ENCODE measurements at regions not wholly inside any gene's neighbourhood (a gene's known extent, or its start where the extent isn't known, plus 50 kb on each side); places are given as distances from the start of the nearest gene placed in this dataset.

- ChIA-PET POLR2A (interaction anchor here (0.5 kb wide), 1 partner anchor 13 kb away, joined by 3 read pairs; no protein-coding TSS in a partner anchor), CTCF (interaction anchor here (0.6 to 2.0 kb wide), 5 partner anchors 8 to 1143 kb away, joined by 3 to 7 read pairs (median 4); no protein-coding TSS in a partner anchor)
- WGBS (ENCODE audit: missing lambda C conversion rate), result 46% methylated on average over 4 of the region's 4 CpGs
- peak; percentile 84 to 88; a peak in 5 of 6 replicates for ATAC-seq
- TF ChIP-seq EHMT2 (IDR thresholded peaks at IDR 0.05; ENCODE audit: low read depth) (no peak), SMC3 (IDR thresholded peaks at IDR 0.05) (peak; percentile 35; the same call in 2 of the 3 replicates), EHF (CRISPR knock-in tag; IDR thresholded peaks at IDR 0.05) (no peak), HMGXB4 (CRISPR knock-in tag; IDR thresholded peaks at IDR 0.05; ENCODE audit: borderline replicate concordance) (no peak), POLR2AphosphoS2 (conservative IDR thresholded peaks at IDR 0.05; ENCODE audit: low read length) (no peak), CTCF (IDR thresholded peaks at IDR 0.05) (peak; percentile 50), RAD21 (conservative IDR thresholded peaks at IDR 0.05 in 1 of 2, IDR thresholded peaks at IDR 0.05 in 1 of 2) (peak; percentile 46 to 49), CEBPB (IDR thresholded peaks at IDR 0.05) (no peak)
- H3K4me1 ChIP-seq, result no peaks in the 10 kb centered on the region
- H3K9me3 ChIP-seq, result no peaks in the 10 kb centered on the region
- DNase-seq (ENCODE audit: low read depth in 1 of 2, low spot score in 1 of 2), result peak in 1 of 2 experiments; percentile 36
- H3K27ac ChIP-seq, result no peak overlapping the region
- no peak for FAIRE-seq
- no peak overlapping the region for H3K4me2 ChIP-seq
- H3K4me3 ChIP-seq, result no peak overlapping the region
Observed at GRCh38 chr5:145347026-145347616, 488.0 kb downstream of the PRELID2 start.

- TF ChIP-seq HOXB13 (CRISPR knock-in tag; IDR thresholded peaks at IDR 0.05; ENCODE audit: low read depth) (no peak), MAFK (IDR thresholded peaks at IDR 0.05; ENCODE audit: partially characterized antibody) (no peak), ESRRA (IDR thresholded peaks at IDR 0.05; ENCODE audit: borderline replicate concordance, low read length) (no peak), CBX2 (IDR thresholded peaks at IDR 0.05; ENCODE audit: borderline replicate concordance, low read depth) (no peak)
- no peak overlapping the region for H3K4me3 ChIP-seq
- ATAC-seq, result no peak
- FAIRE-seq, result no peak
- H3K4me2 ChIP-seq, result no peak overlapping the region
- no peak overlapping the region for H3K27ac ChIP-seq
- 62% methylated on average over 3 of the region's 3 CpGs for WGBS (ENCODE audit: missing lambda C conversion rate)
- ChIA-PET CTCF (interaction anchor here (1.0 to 2.0 kb wide), 3 partner anchors 8 to 1142 kb away, joined by 3 to 7 read pairs (median 3); no protein-coding TSS in a partner anchor), POLR2A (interaction anchor here (0.6 kb wide), 1 partner anchor 414 kb away, joined by 3 read pairs; no protein-coding TSS in a partner anchor)
- no peaks in the 10 kb centered on the region for H3K9me3 ChIP-seq
- DNase-seq (ENCODE audit: low read depth in 1 of 2, low spot score in 1 of 2), result no peak
- no peaks in the 10 kb centered on the region for H3K4me1 ChIP-seq
Observed at GRCh38 chr5:145345511-145346287, 489.4 kb downstream of the PRELID2 start.

DNA sequence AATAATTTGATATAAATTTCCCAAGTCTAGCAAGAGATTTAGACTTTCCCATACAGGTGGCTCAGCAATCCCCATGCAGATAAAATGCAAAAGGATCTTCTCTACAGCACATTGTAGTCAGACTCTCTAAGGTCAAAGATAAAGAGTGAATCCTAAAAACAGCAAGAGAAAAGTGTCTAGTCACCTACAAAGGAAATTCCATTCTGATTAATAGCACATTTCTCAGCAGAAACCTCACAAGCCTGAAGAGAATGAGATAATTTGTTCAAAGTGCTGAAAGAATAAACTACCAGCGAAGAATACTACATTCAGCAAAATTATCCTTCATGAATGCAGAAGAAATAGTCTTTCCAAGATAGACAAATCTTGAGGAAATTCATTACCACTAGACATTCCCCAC lies 493.3 kb downstream of the PRELID2 start:
- WGBS (ENCODE audit: missing lambda C conversion rate), result 18% methylated on average over 1 of the region's 1 CpG
- Histone ChIP-seq H3K27ac (no peak overlapping the region), H3K4me3 (no peak overlapping the region), H3K4me2 (no peak overlapping the region), H3K4me1 (no peaks in the 10 kb centered on the region), H3K9me3 (no peaks in the 10 kb centered on the region)
- DNase-seq (ENCODE audit: low read depth in 1 of 2, low spot score in 1 of 2), result peak in 1 of 2 experiments; percentile 2
- TF ChIP-seq MYC (IDR thresholded peaks at IDR 0.05; ENCODE audit: borderline replicate concordance, low read length) (no peak), MAFK (IDR thresholded peaks at IDR 0.05; ENCODE audit: partially characterized antibody) (peak; percentile 53)
- POLR2A ChIA-PET, result no interaction called here
- CTCF ChIA-PET, result no interaction called here
- ATAC-seq, result no peak
- FAIRE-seq, result no peak

DNA sequence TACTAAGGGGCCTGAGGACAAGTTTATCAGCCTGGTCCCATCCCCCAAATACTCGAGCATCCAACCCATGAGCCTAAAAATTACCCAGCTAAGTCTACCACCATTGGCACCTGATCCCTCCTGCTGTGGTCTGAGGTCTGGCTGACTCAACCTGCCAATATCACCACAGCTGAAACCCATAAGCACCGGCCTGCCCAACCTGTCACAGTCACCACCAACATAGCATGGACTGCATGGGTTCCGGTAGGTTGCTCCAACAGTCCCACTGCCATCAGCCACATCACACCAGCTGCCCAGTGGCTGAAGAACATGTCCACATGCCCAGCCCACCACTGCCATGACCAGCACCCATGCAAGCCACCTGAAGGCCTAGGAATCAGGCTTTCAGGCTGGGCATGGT lies 495.0 kb downstream of the PRELID2 start:
- Histone ChIP-seq H3K27ac (no peak overlapping the region), H3K4me2 (no peak overlapping the region), H3K9me3 (peaks cover 1% of the 10 kb centered on the region; the same call in 1 of the 3 replicates), H3K4me3 (no peak overlapping the region), H3K4me1 (no peaks in the 10 kb centered on the region)
- ChIA-PET CTCF (no interaction called here), POLR2A (no interaction called here)
- DNase-seq (ENCODE audit: low read depth in 1 of 2, low spot score in 1 of 2) (no peak), FAIRE-seq (no peak), ATAC-seq (no peak)
- WGBS (ENCODE audit: missing lambda C conversion rate), result 34% methylated on average over 3 of the region's 3 CpGs
- TF ChIP-seq NR3C1 (IDR thresholded peaks at IDR 0.05), result no peak
- no peak for TF ChIP-seq EHMT2 (IDR thresholded peaks at IDR 0.05; ENCODE audit: low read depth)
- no peak for TF ChIP-seq HOXB5 (CRISPR knock-in tag; IDR thresholded peaks at IDR 0.05)
- TF ChIP-seq, protein P1, sequence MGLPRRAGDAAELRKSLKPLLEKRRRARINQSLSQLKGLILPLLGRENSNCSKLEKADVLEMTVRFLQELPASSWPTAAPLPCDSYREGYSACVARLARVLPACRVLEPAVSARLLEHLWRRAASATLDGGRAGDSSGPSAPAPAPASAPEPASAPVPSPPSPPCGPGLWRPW (IDR thresholded peaks at IDR 0.05), result no peak
- TF ChIP-seq, protein P2, sequence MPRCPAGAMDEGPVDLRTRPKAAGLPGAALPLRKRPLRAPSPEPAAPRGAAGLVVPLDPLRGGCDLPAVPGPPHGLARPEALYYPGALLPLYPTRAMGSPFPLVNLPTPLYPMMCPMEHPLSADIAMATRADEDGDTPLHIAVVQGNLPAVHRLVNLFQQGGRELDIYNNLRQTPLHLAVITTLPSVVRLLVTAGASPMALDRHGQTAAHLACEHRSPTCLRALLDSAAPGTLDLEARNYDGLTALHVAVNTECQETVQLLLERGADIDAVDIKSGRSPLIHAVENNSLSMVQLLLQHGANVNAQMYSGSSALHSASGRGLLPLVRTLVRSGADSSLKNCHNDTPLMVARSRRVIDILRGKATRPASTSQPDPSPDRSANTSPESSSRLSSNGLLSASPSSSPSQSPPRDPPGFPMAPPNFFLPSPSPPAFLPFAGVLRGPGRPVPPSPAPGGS (IDR thresholded peaks at IDR 0.05), result no peak
- no peak for TF ChIP-seq ZC3H11A (IDR thresholded peaks at IDR 0.05)
- TF ChIP-seq, protein P3, sequence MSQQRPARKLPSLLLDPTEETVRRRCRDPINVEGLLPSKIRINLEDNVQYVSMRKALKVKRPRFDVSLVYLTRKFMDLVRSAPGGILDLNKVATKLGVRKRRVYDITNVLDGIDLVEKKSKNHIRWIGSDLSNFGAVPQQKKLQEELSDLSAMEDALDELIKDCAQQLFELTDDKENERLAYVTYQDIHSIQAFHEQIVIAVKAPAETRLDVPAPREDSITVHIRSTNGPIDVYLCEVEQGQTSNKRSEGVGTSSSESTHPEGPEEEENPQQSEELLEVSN (IDR thresholded peaks at IDR 0.05; ENCODE audit: borderline replicate concordance, low read depth), result no peak
- no peak for TF ChIP-seq PHF8 (IDR thresholded peaks at IDR 0.05; ENCODE audit: borderline replicate concordance, low read depth)
- no peak for TF ChIP-seq HOXB13 (CRISPR knock-in tag; IDR thresholded peaks at IDR 0.05; ENCODE audit: low read depth)
- no peak for TF ChIP-seq EHF (CRISPR knock-in tag; IDR thresholded peaks at IDR 0.05)

Data from A549 (cell line).